GM13977 (cell line): ENCODE measurements at regions not wholly inside any gene's neighbourhood (a gene's known extent, or its start where the extent isn't known, plus 50 kb on each side); places are given as distances from the start of the nearest gene placed in this dataset.

Source experiments
- DNase-seq: peaks from one replicate; pipeline ENCODE4 v3.0.0; 2012; ENCODE audit warnings: low spot score
- in situ Hi-C: fragments of 300-500 bp; cut with MboI; formaldehyde crosslinking; loops from one replicate; pipeline ENCODE4 v1.12.0; 2022; ENCODE audit warnings: low sequenced_read_pairs, low pct_unique_long_range_greater_than_20kb, mixed read lengths, inconsistent platforms; ENCODE audit not compliant: unreplicated experiment
- TF ChIP-seq, protein P1 (sequence below): IDR thresholded peaks from 2 replicates; pipeline ENCODE4 v1.5.1; 2012; ENCODE audit warnings: mild to moderate bottlenecking, control low read depth; ENCODE audit not compliant: insufficient read depth; ENCODE audit errors: extremely low read depth, missing control alignments

DNA sequence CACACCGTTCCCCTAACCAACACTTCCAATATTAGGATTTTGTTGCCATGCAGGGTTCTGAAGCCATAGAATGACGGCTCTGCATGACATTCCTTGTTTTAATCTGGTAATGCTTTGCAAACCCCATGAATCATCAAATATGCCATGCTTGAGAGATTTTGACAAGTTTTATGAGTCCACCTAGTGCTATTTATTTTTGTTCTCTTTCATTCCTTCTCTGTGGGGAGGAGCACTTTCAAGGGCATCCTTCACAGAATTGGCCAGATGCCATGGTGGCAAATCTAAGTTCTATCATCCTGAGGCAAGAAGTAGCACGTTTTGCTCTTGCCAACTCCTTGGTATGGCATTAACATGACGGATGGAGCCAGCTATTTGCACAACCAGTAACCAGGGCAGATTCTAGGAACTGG is 268.4 kb downstream of the FAM76B start:
- in situ Hi-C loops, result no loop called here

DNA sequence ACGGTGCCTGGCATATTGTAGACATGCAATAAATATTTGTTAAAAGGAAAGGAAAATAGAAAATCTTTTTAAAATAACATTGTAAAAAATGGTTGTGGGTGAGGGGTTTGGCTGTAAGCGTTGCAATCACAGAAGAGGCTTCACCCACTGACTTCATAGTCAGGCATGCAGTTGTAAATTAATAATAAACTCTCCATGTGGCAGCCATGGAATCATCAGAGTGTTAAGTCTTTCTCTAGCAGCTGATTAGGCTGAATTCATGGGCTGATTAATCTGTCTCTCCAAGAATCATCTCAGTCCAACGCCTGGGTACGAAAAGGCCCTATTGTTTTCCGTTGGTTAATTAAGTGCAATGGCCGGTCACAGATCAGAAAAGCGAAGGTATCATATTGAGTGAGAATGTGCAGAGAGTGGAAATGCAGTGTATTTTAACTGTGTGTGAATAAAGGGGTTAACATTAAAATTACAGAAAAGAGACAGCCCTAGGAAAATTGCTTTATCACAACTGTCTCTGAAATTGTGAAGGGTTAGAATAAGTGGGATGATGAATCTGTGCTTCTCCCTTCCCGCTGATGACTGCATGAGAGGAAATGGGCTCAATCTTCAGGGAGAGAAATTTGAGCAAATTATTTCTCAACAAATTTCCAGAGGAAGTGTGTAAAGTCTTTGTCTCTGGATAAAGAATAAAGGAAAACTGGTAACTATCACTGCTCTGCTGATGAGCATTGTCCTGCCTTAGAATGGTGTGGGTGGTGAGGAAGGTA is 269.0 kb downstream of the FAM76B start:
- TF ChIP-seq, protein P1, sequence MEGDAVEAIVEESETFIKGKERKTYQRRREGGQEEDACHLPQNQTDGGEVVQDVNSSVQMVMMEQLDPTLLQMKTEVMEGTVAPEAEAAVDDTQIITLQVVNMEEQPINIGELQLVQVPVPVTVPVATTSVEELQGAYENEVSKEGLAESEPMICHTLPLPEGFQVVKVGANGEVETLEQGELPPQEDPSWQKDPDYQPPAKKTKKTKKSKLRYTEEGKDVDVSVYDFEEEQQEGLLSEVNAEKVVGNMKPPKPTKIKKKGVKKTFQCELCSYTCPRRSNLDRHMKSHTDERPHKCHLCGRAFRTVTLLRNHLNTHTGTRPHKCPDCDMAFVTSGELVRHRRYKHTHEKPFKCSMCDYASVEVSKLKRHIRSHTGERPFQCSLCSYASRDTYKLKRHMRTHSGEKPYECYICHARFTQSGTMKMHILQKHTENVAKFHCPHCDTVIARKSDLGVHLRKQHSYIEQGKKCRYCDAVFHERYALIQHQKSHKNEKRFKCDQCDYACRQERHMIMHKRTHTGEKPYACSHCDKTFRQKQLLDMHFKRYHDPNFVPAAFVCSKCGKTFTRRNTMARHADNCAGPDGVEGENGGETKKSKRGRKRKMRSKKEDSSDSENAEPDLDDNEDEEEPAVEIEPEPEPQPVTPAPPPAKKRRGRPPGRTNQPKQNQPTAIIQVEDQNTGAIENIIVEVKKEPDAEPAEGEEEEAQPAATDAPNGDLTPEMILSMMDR, result no peak
- DNase-seq, result no peak
- in situ Hi-C loops, result no loop called here

More for the DNA sequence above, 268.4 kb downstream of the FAM76B start:
- TF ChIP-seq, protein P1, result no peak
- no peak for DNase-seq

DNA sequence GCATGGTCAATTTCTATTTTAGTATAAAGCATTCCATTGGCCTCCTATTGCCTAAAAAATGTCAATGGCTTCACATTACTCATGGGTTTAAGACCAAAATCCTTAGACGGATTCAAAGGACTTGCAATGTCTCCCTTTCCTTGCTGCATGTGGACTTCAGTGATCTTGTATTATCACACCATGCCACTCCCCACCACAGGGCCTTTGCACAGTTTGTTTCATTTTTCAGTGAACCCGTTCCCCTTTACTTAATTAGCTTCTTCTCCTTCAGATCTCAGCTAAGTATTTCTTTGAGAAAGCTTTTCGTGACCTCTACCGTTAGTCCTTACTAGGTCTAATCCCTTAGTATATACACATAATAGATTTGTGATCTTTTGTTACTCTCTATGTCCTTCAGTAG is 269.7 kb downstream of the FAM76B start:
- in situ Hi-C loops, result no loop called here
- TF ChIP-seq, protein P1, result no peak
- no peak for DNase-seq

DNA sequence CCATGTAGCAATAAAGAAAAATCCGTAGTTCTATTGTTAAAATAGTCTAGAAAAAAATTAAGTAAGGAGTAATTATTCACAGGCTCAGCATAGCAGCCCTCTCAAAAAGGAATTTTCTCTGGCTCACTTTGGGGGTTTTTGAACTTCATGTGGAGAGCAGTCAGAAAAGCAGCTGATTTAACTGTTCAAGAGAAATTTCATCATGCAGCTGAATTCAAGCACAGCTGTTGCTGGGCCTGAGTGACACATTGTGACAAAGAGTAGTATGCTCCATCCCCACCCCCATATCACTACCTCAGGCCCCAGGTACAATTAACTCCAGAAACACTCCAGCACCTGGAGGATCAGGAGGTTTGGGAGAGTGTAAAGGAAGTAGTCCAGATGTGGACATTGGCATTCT is 272.1 kb downstream of the FAM76B start:
- in situ Hi-C loops, result no loop called here
- no peak for DNase-seq
- TF ChIP-seq, protein P1, result no peak

DNA sequence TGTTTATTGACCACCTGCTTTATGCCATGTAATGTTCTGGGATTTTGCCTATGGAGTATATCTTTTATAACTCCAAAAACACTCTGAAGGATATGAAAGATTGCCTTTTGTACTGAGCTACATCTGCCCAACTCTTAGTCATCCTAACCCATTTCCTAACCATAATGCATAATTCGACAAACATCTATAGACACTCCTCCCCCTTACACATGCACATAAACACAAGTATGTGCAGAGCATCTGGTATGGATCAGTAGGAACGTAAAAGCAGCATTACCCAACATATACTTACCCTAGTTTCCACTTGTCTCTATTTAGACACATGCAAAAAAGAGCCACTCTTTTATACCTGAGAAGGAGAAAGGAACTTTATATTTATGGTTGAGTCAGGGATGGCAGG is 272.8 kb downstream of the FAM76B start:
- DNase-seq, result no peak
- TF ChIP-seq, protein P1, result no peak
- in situ Hi-C loops, result no loop called here

DNA sequence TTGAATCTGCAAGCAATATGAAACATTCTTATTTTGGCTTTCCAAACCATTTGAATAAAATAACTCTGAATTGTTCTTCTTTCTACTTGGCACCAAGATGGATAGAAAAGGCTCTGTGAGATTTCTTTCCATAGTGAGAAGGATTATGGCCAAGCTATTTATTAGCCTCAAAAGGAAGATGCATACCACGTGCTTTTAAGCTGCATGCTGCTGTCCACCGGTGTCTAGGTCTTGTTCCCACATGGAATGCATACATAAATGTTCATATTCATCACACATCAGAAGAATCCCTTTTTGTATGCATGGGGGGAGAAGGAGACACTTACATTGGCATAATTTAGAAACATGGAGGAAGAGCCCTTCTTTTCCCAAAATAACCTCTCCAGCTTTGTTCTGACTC is 273.4 kb downstream of the FAM76B start:
- TF ChIP-seq, protein P1, result no peak
- in situ Hi-C loops, result no loop called here
- no peak for DNase-seq
